SK-N-DZ (cell line): ENCODE measurements at regions not wholly inside any gene's neighbourhood (a gene's known extent, or its start where the extent isn't known, plus 50 kb on each side); places are given as distances from the start of the nearest gene placed in this dataset.

ENCODE experiments used
- DNase-seq: peaks from one replicate; pipeline ENCODE4 v3.0.0-alpha.2; 2015; ENCODE audit warnings: low spot score

- peak; percentile 59 for DNase-seq
Observed at GRCh38 chr13:91153372-91153771, 194.1 kb upstream of the MIR17HG start.

- peak; percentile 41 for DNase-seq
Observed at GRCh38 chr13:91154558-91155353, 192.7 kb upstream of the MIR17HG start.

DNA sequence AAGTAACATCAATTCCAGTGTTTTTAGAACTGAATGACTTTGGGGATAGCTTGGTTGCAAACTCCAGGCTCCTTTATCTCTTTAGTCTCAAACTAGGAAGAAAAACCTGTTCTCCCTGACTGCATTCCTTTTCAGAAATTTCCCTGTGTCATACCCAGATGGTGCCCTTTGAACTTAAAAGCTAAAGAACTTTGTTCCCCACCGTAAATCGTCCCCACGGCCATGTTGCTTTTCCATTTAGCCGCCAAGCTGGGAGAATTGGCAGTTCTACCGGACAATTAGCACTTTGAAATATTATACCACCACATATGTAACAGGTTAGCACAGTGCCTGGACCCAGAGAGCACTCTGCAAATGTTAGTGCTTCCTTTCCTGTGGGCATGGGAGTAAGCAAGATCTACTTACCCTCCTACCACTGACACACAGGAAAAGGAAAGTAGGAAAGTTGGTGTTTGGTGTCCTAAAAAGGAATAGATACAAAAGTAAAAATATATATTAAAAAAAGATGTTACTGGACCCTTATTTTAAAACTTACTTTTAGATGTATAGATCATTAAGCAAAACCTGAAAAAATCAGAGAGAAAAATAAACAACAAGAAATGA is 191.9 kb upstream of the MIR17HG start:
- peak; percentile 43 for DNase-seq

GRCh38 chr13:91157273-91158016 is 190.0 kb upstream of the MIR17HG start:
- peak; percentile 98 for DNase-seq

DNA sequence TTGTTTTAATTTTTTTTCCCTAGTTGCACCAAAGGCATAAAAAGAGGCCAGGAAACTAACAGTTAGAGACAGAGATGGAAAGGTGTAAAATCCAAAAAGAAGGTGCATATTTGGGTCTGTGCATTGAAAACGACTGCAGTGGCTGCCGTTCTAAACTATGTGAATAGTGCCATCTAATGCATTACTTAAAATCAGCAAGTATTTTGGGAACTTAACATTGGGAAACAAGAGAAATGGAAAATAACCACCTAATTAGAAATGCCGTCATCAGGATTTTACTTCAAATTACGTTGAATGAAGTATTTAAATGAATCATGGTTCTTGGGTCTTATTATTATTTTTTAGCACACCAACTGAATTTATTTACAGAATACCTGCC is 189.5 kb upstream of the MIR17HG start:
- DNase-seq: peak; percentile 62

- peak; percentile 33 for DNase-seq
Observed at GRCh38 chr13:91162180-91162579, 185.3 kb upstream of the MIR17HG start.

DNA sequence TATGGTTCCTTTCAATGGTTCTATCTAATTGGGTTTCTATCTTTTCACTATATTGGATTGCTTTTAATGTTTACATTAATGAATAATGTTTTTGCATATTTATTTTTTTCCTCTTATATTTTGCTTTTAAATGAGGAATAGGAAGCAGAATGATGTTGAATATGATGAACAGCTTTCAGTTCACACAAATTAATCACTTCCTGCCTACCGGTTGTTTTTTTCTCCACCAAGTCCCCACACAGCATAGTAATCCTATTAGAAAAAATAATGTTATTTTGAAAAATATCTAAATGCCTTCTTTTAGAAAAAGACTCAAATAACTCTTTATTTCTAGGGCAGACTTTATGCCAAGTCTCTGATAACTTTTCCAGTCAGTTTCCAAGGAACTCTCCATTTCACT is 184.9 kb upstream of the MIR17HG start:
- no peak for DNase-seq

- DNase-seq: no peak
Observed at GRCh38 chr13:91165758-91166157, 181.7 kb upstream of the MIR17HG start.

GRCh38 chr13:91166714-91167511 is 180.6 kb upstream of the MIR17HG start:
- peak; percentile 99 for DNase-seq

- peak; percentile 16 for DNase-seq
Observed at GRCh38 chr13:91167706-91168385, 179.6 kb upstream of the MIR17HG start.

GRCh38 chr13:91168386-91168711 is 179.1 kb upstream of the MIR17HG start:
- DNase-seq: no peak

DNA sequence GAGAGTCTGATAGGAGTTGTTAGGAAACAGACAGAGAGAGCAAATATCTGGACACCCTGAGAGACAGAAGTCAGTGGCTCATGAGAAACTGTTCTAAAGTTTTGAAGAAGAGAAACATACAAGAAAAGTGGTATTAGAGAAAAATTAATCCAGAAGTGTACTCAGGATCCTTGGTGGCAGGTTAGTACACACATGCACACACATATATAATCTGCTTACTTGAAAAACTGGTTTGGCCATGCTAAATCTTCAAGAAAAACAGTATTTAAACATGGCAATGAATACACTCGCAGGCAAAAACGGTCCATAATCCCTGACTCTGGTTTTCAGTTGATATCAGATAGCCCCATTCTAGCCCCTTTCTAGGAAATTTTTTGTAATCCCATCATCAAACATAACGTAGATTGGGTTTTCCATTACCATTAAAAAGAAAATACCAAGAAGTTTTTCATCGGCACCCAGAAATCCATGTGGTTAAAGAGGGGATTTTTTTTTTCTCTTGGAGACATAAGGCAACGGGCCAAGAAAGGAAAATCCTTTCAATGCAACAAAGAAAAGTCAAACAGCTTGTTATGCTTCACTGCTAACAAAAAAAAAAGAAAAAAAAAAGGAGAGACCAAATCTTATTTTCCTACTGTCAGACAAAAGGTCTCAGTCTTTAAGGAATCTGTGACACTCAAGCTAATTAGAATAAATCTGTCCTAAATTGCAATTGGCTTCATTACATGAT is 178.0 kb upstream of the MIR17HG start:
- no peak for DNase-seq

- DNase-seq: no peak
Observed at GRCh38 chr13:91172160-91172559, 175.3 kb upstream of the MIR17HG start.

GRCh38 chr13:91174886-91175501 is 172.5 kb upstream of the MIR17HG start:
- DNase-seq: no peak

DNA sequence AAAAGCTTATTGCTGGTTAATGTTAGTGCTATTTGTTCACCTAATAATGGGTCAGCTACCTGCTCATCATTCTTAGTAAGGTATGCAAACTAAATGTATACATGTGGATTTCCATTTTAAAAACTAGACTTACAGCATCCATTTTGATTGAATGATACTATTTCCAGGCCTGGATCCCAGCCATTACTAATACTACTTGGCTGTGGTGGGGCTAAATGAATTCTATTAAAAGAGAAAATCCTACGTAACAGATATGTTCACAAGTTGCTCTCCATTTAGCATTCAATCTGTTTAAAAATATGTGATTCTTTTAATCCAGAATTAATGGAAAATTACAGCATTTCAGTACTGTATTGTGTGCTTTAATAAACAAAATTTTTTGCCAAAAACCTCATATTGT is 169.4 kb upstream of the MIR17HG start:
- DNase-seq: no peak

GRCh38 chr13:91181892-91182291 is 165.6 kb upstream of the MIR17HG start:
- no peak for DNase-seq

DNA sequence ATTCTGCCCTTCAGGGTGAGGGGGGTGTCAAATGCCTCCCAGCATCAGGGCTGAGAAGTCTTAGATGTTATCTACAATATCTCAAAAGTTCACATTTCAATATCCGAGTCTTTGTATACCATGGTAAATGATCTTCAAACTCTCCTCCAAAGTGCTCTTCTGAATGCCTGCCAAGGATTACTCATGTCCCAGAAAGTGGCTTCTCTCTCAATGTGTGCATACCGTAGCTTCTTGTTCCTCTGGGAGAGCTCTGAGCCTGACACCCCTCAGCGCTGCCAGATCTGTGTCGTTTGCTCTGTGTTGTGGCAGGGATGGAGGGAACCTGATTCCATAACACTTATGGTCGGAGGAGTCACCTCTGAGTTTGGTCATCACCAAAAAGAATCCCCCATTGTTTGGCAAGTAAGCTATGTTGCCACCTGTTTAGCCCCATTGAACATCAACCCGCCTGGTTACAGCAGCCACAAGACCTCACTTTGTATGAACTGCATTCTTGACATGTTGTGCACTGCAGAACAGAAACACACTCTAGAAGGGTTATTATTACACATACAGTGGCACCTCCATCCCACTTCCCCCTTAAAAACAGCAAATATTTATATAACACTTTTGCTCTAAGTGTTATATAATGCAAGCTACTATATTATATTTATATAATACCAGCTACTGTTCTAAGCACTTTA is 163.1 kb upstream of the MIR17HG start:
- peak; percentile 35 for DNase-seq

GRCh38 chr13:91185294-91185863 is 162.1 kb upstream of the MIR17HG start:
- DNase-seq: peak; percentile 62

GRCh38 chr13:91187522-91187921 is 160.0 kb upstream of the MIR17HG start:
- no peak for DNase-seq
